Prostate gland (tissue), 2 donors: ENCODE measurements at regions not wholly inside any gene's neighbourhood (a gene's known extent, or its start where the extent isn't known, plus 50 kb on each side); places are given as distances from the start of the nearest gene placed in this dataset.

Experiments
- DNase-seq: peaks from one replicate; pipeline ENCODE4 v3.0.0-alpha.2; 2019; ENCODE audit warnings: low spot score
- H3K27ac ChIP-seq, 2 donors: fragments of 200-600 bp; sonication (generic); 2 replicates each; pipeline ENCODE4 v1.5.1; 2017 to 2019
- H3K27me3 ChIP-seq: fragments of 200-600 bp; sonication (generic); replicated peaks from 2 replicates; pipeline ENCODE4 v1.5.1; 2019; ENCODE audit not compliant: insufficient read depth
- H3K36me3 ChIP-seq, 2 donors: fragments of 200-600 bp; sonication (generic); 1 replicate in 1 of 2; 2 replicates in 1 of 2; pipeline versions ENCODE4 v1.5.1 to v1.8.1; 2017 to 2019
- H3K4me1 ChIP-seq: fragments of 200-600 bp; sonication (generic); replicated peaks from 2 replicates; pipeline ENCODE4 v1.5.1; 2019
- H3K4me3 ChIP-seq, 2 donors: fragments of 200-600 bp; sonication (generic); 2 replicates each; pipeline ENCODE4 v1.5.1; 2017 to 2019
- H3K9me3 ChIP-seq: fragments of 200-600 bp; sonication (generic); 2 replicates; pipeline ENCODE4 v1.5.1; 2017
- CTCF ChIP-seq, 4 experiments: fragments of 200-600 bp in 2 of 4; fragments of 450-650 bp in 2 of 4; sonication (generic) in 2 of 4; IDR thresholded peaks; 1 replicate in 3 of 4; 2 replicates in 1 of 4; pipeline ENCODE4 v1.5.1; 2016 to 2019; ENCODE audit warnings: antibody characterized with exemption in 4 of 4, mild to moderate bottlenecking in 2 of 4, moderate library complexity in 2 of 4
- POLR2A ChIP-seq: fragments of 450-650 bp; IDR thresholded peaks from one replicate; pipeline ENCODE4 v1.6.1; 2016; ENCODE audit warnings: antibody characterized with exemption, mild to moderate bottlenecking
- POLR2AphosphoS5 ChIP-seq: sonication (generic); formaldehyde crosslinking; IDR thresholded peaks from one replicate; pipeline ENCODE4 v1.6.1; 2017; ENCODE audit warnings: antibody characterized with exemption
- WGBS: methylation state at CpG from one replicate; pipeline ENCODE4 v1.1.5; 2018; 5-methylcytosine and 5-hydroxymethylcytosine counted together
- intact Hi-C: fragments of 100-400 bp; cut with DNase I; formaldehyde crosslinking; loops from one replicate; pipeline ENCODE4 v1.14.2; 2022

- Histone ChIP-seq H3K4me3 (no peak overlapping the region), H3K27me3 (peaks cover 2% of the 10 kb centered on the region), H3K9me3 (no peaks in the 10 kb centered on the region), H3K4me1 (no peaks in the 10 kb centered on the region), H3K36me3 (no peaks in the 10 kb centered on the region), H3K27ac (no peak overlapping the region)
- WGBS = 66% methylated on average over 10 of the region's 10 CpGs
- no peak for DNase-seq
- no peak for TF ChIP-seq POLR2AphosphoS5
- TF ChIP-seq CTCF (IDR thresholded peaks at IDR 0.05) = no peak
- no peak for TF ChIP-seq POLR2A
- intact Hi-C loops = no loop called here
Measured at GRCh38 chr20:63112491-63113219, 103.3 kb downstream of the YTHDF1 start.

- intact Hi-C loops = no loop called here
- DNase-seq = no peak
- Histone ChIP-seq H3K27ac (no peak overlapping the region), H3K27me3 (no peaks in the 10 kb centered on the region), H3K4me3 (no peak overlapping the region), H3K4me1 (no peaks in the 10 kb centered on the region), H3K9me3 (no peaks in the 10 kb centered on the region), H3K36me3 (no peaks in the 10 kb centered on the region)
- no peak for TF ChIP-seq CTCF (IDR thresholded peaks at IDR 0.05)
- TF ChIP-seq POLR2A = no peak
- TF ChIP-seq POLR2AphosphoS5 = no peak
- 88% methylated on average over 9 of the region's 9 CpGs for WGBS
Measured at GRCh38 chr20:63108247-63108646, 101.5 kb upstream of the BHLHE23 start.

- no peak overlapping the region for H3K4me3 ChIP-seq
- H3K36me3 ChIP-seq = no peaks in the 10 kb centered on the region
- no peaks in the 10 kb centered on the region for H3K27me3 ChIP-seq
- no peaks in the 10 kb centered on the region for H3K9me3 ChIP-seq
- no peaks in the 10 kb centered on the region for H3K4me1 ChIP-seq
- DNase-seq = no peak
- H3K27ac ChIP-seq = no peak overlapping the region
- 72% methylated on average over 8 of the region's 8 CpGs for WGBS
- TF ChIP-seq CTCF (IDR thresholded peaks at IDR 0.05) (no peak), POLR2A (no peak), POLR2AphosphoS5 (no peak)
- intact Hi-C loops = no loop called here
Measured at GRCh38 chr20:63107449-63108200, 100.9 kb upstream of the BHLHE23 start.

GRCh38 chr20:63106765-63107448 is 100.1 kb upstream of the BHLHE23 start:
- intact Hi-C loops = no loop called here
- H3K27ac ChIP-seq = no peak overlapping the region
- 81% methylated on average over 16 of the region's 16 CpGs for WGBS
- no peak for DNase-seq
- H3K27me3 ChIP-seq = no peaks in the 10 kb centered on the region
- TF ChIP-seq CTCF (IDR thresholded peaks at IDR 0.05) (no peak), POLR2A (no peak), POLR2AphosphoS5 (no peak)
- H3K36me3 ChIP-seq = no peaks in the 10 kb centered on the region
- H3K4me3 ChIP-seq = no peak overlapping the region
- no peaks in the 10 kb centered on the region for H3K4me1 ChIP-seq
- H3K9me3 ChIP-seq = no peaks in the 10 kb centered on the region
